GM11168 (cell line): ENCODE measurements at regions not wholly inside any gene's neighbourhood (a gene's known extent, or its start where the extent isn't known, plus 50 kb on each side); places are given as distances from the start of the nearest gene placed in this dataset.
"Not testable (repeated sequence)": the region's sequence is repeated elsewhere in the genome, so short reads cannot be mapped to it uniquely, and the experiment has no call there.

Experiments
- in situ Hi-C: fragments of 300-500 bp; cut with MboI; formaldehyde crosslinking; loops from one replicate; pipeline ENCODE4 v1.12.0; 2022; ENCODE audit warnings: low sequenced_read_pairs; ENCODE audit not compliant: unreplicated experiment

GRCh38 chr13:59312776-59313175 lies 851.0 kb downstream of the DIAPH3 start:
- in situ Hi-C loops = no loop called here

- in situ Hi-C loops = no loop called here
Measured at GRCh38 chr13:59318320-59318930, 845.3 kb downstream of the DIAPH3 start.

GRCh38 chr13:59319276-59319675 lies 844.5 kb downstream of the DIAPH3 start:
- in situ Hi-C loops = no loop called here

GRCh38 chr13:59320021-59320420 lies 843.7 kb downstream of the DIAPH3 start:
- in situ Hi-C loops = no loop called here

- in situ Hi-C loops = not testable (repeated sequence)
Measured at GRCh38 chr13:59324401-59324800, 839.3 kb downstream of the DIAPH3 start.

GRCh38 chr13:59326717-59327116 lies 837.0 kb downstream of the DIAPH3 start:
- in situ Hi-C loops = no loop called here

- in situ Hi-C loops = no loop called here
Measured at GRCh38 chr13:59330764-59331163, 833.0 kb downstream of the DIAPH3 start.

- in situ Hi-C loops = no loop called here
Measured at GRCh38 chr13:59332966-59333365, 830.8 kb downstream of the DIAPH3 start.

- in situ Hi-C loops = no loop called here
Measured at GRCh38 chr13:59337070-59337469, 826.7 kb downstream of the DIAPH3 start.

GRCh38 chr13:59340151-59340550 lies 823.6 kb downstream of the DIAPH3 start:
- in situ Hi-C loops = no loop called here

- in situ Hi-C loops = no loop called here
Measured at GRCh38 chr13:59340581-59340980, 823.1 kb downstream of the DIAPH3 start.

- in situ Hi-C loops = no loop called here
Measured at GRCh38 chr13:59342400-59342799, 821.3 kb downstream of the DIAPH3 start.

- in situ Hi-C loops = no loop called here
Measured at GRCh38 chr13:59343132-59343531, 820.6 kb downstream of the DIAPH3 start.

GRCh38 chr13:59343993-59344822 lies 819.5 kb downstream of the DIAPH3 start:
- in situ Hi-C loops = no loop called here

GRCh38 chr13:59345311-59345710 lies 818.4 kb downstream of the DIAPH3 start:
- in situ Hi-C loops = no loop called here

- in situ Hi-C loops = no loop called here
Measured at GRCh38 chr13:59346999-59347723, 816.6 kb downstream of the DIAPH3 start.

GRCh38 chr13:59348617-59349016 lies 815.1 kb downstream of the DIAPH3 start:
- in situ Hi-C loops = no loop called here

GRCh38 chr13:59352600-59352999 lies 811.1 kb downstream of the DIAPH3 start:
- in situ Hi-C loops = no loop called here

- in situ Hi-C loops = no loop called here
Measured at GRCh38 chr13:59354665-59355369, 808.9 kb downstream of the DIAPH3 start.

GRCh38 chr13:59356607-59357006 lies 807.1 kb downstream of the DIAPH3 start:
- in situ Hi-C loops = no loop called here

- in situ Hi-C loops = no loop called here
Measured at GRCh38 chr13:59358014-59358413, 805.7 kb downstream of the DIAPH3 start.
